BJ (cell line): ENCODE measurements at regions not wholly inside any gene's neighbourhood (a gene's known extent, or its start where the extent isn't known, plus 50 kb on each side); places are given as distances from the start of the nearest gene placed in this dataset.

Experiments
- CTCF ChIA-PET: fragments of 350-600 bp; formaldehyde crosslinking; extraction: SDS; loops from one replicate; lab custom pipeline; 2021; ENCODE audit warnings: antibody characterized with exemption, inconsistent platforms; lab: Yijun Ruan, JAX
- POLR2A ChIA-PET: fragments of 300-600 bp; sonication (Branson Sonifier 250); formaldehyde crosslinking; extraction: SDS; loops from one replicate; lab custom pipeline; 2021; ENCODE audit warnings: antibody characterized with exemption; lab: Charles Lee
- DNase-seq: peaks from one replicate; pipeline ENCODE4 v3.0.0-alpha.2; 2011; ENCODE audit warnings: low read depth
- H3K27me3 ChIP-seq: 2 replicates; pipeline ENCODE4 v1.6.0; 2011; ENCODE audit warnings: low read length; ENCODE audit not compliant: control insufficient read depth, insufficient read depth
- H3K36me3 ChIP-seq: 2 replicates; pipeline ENCODE4 v1.5.1; 2011; ENCODE audit warnings: low read length; ENCODE audit not compliant: control insufficient read depth, insufficient read depth
- H3K4me3 ChIP-seq: 2 replicates; pipeline ENCODE4 v1.5.1; 2011; ENCODE audit warnings: low read depth, mild to moderate bottlenecking, control low read depth, low read length
- CTCF ChIP-seq: IDR thresholded peaks from 2 replicates; pipeline ENCODE4 v1.5.1; 2011; ENCODE audit warnings: low read depth, mild to moderate bottlenecking, control low read depth, inconsistent platforms, low read length, moderate library complexity; ENCODE audit not compliant: insufficient read depth

- CTCF ChIA-PET: interaction anchor here (0.8 to 5.5 kb wide), 4 partner anchors 8 to 974 kb away, joined by 4 to 32 read pairs (median 7); no protein-coding TSS in a partner anchor
- POLR2A ChIA-PET: interaction anchor here (0.6 kb wide), 1 partner anchor 928 kb away, joined by 3 read pairs; no protein-coding TSS in a partner anchor
- no peak overlapping the region for H3K4me3 ChIP-seq
- no peaks in the 10 kb centered on the region for H3K36me3 ChIP-seq
- TF ChIP-seq CTCF: no peak
- no peak for DNase-seq
- no peaks in the 10 kb centered on the region for H3K27me3 ChIP-seq
Measured at GRCh38 chr4:138097912-138098600, 144.1 kb downstream of the SLC7A11 start.

- ChIA-PET POLR2A (no interaction called here), CTCF (interaction anchor here (0.7 to 5.5 kb wide), 3 partner anchors 57 to 278 kb away, joined by 3 to 32 read pairs (median 3); no protein-coding TSS in a partner anchor)
- Histone ChIP-seq H3K36me3 (no peaks in the 10 kb centered on the region), H3K27me3 (no peaks in the 10 kb centered on the region), H3K4me3 (no peak overlapping the region)
- no peak for DNase-seq
- TF ChIP-seq CTCF: no peak
Measured at GRCh38 chr4:138096384-138097062, 145.6 kb downstream of the SLC7A11 start.

GRCh38 chr4:138095378-138095777 lies 146.8 kb downstream of the SLC7A11 start:
- H3K36me3 ChIP-seq: no peaks in the 10 kb centered on the region
- no peak for DNase-seq
- ChIA-PET POLR2A (no interaction called here), CTCF (interaction anchor here (0.8 to 5.5 kb wide), 2 partner anchors 60 to 451 kb away, joined by 3 to 32 read pairs; no protein-coding TSS in a partner anchor)
- H3K4me3 ChIP-seq: no peak overlapping the region
- H3K27me3 ChIP-seq: no peaks in the 10 kb centered on the region
- no peak for TF ChIP-seq CTCF

GRCh38 chr4:138092060-138092459 lies 150.1 kb downstream of the SLC7A11 start:
- Histone ChIP-seq H3K4me3 (no peak overlapping the region), H3K27me3 (no peaks in the 10 kb centered on the region), H3K36me3 (no peaks in the 10 kb centered on the region)
- no peak for TF ChIP-seq CTCF
- CTCF ChIA-PET: interaction anchor here (1.5 to 2.3 kb wide), 2 partner anchors 18 to 779 kb away, joined by 8 to 11 read pairs; no protein-coding TSS in a partner anchor
- POLR2A ChIA-PET: no interaction called here
- no peak for DNase-seq
